ENCODE measurements at regions not wholly inside any gene's neighbourhood (a gene's known extent, or its start where the extent isn't known, plus 50 kb on each side); places are given as distances from the start of the nearest gene placed in this dataset.
"Not testable (repeated sequence)": the region's sequence is repeated elsewhere in the genome, so short reads cannot be mapped to it uniquely, and the experiment has no call there.

GRCh38 chr19:28685802-28686201, 527.1 kb downstream of the UQCRFS1 start:
- peaks cover 0 to 4% (median 2%) of the 10 kb centered on the region in 5 donors for H3K9me3 Mint-ChIP-seq
- Histone ChIP-seq H3K9me3 (ENCODE audit: low read length) (no peaks in the 10 kb centered on the region), H3K27ac (ENCODE audit: low read depth, low read length) (no peak overlapping the region), H3K4me1 (ENCODE audit: insufficient read depth, low read length) (no peaks in the 10 kb centered on the region), H3K27me3 (ENCODE audit: insufficient read depth, low read length, poor library complexity, severe bottlenecking) (no peaks in the 10 kb centered on the region), H3K4me3 (ENCODE audit: low read length) (no peak overlapping the region), H3K36me3 (ENCODE audit: insufficient read depth, low read length) (no peaks in the 10 kb centered on the region)
- ChIA-PET CTCF (no interaction called here), POLR2A (no interaction called here)
- DNase-seq: no peak
- no peak overlapping the region for H3K27ac Mint-ChIP-seq
- no peak overlapping the region for H3K4me3 Mint-ChIP-seq
- H3K36me3 Mint-ChIP-seq: no peaks in the 10 kb centered on the region
- H3K27me3 Mint-ChIP-seq: peaks cover 0 to 3% of the 10 kb centered on the region in 2 donors
- no peaks in the 10 kb centered on the region for H3K4me1 Mint-ChIP-seq

- H3K36me3 Mint-ChIP-seq; CTCF ChIA-PET; H3K9me3 ChIP-seq (ENCODE audit: low read length); H3K4me3 ChIP-seq (ENCODE audit: low read length); POLR2A ChIA-PET; H3K27ac ChIP-seq (ENCODE audit: low read depth, low read length); H3K4me1 ChIP-seq (ENCODE audit: insufficient read depth, low read length); H3K27me3 Mint-ChIP-seq; H3K27me3 ChIP-seq (ENCODE audit: insufficient read depth, low read length, poor library complexity, severe bottlenecking); H3K9me3 Mint-ChIP-seq; H3K4me1 Mint-ChIP-seq; H3K27ac Mint-ChIP-seq; H3K36me3 ChIP-seq (ENCODE audit: insufficient read depth, low read length); DNase-seq; H3K4me3 Mint-ChIP-seq: not testable (repeated sequence)
Measured at GRCh38 chr19:28685077-28685476, 527.9 kb downstream of the UQCRFS1 start.

GRCh38 chr19:28680111-28680510, 532.8 kb downstream of the UQCRFS1 start:
- no peak for DNase-seq
- Histone ChIP-seq H3K27me3 (ENCODE audit: insufficient read depth, low read length, poor library complexity, severe bottlenecking) (no peaks in the 10 kb centered on the region), H3K4me1 (ENCODE audit: insufficient read depth, low read length) (no peaks in the 10 kb centered on the region), H3K9me3 (ENCODE audit: low read length) (no peaks in the 10 kb centered on the region), H3K36me3 (ENCODE audit: insufficient read depth, low read length) (no peaks in the 10 kb centered on the region), H3K4me3 (ENCODE audit: low read length) (no peak overlapping the region), H3K27ac (ENCODE audit: low read depth, low read length) (no peak overlapping the region)
- H3K4me1 Mint-ChIP-seq: no peaks in the 10 kb centered on the region
- peaks cover 2 to 13% (median 9%) of the 10 kb centered on the region in 5 donors for H3K9me3 Mint-ChIP-seq
- CTCF ChIA-PET: no interaction called here
- H3K27ac Mint-ChIP-seq: no peak overlapping the region
- H3K27me3 Mint-ChIP-seq: no peaks in the 10 kb centered on the region
- H3K4me3 Mint-ChIP-seq: no peak overlapping the region
- POLR2A ChIA-PET: no interaction called here
- H3K36me3 Mint-ChIP-seq: no peaks in the 10 kb centered on the region

GRCh38 chr19:28670836-28671235, 542.1 kb downstream of the UQCRFS1 start:
- H3K4me3 ChIP-seq (ENCODE audit: low read length): no peak overlapping the region
- no peaks in the 10 kb centered on the region for H3K9me3 ChIP-seq (ENCODE audit: low read length)
- H3K4me3 Mint-ChIP-seq: no peak overlapping the region
- peaks cover 0 to 17% (median 3%) of the 10 kb centered on the region in 3 donors for H3K36me3 Mint-ChIP-seq
- no peaks in the 10 kb centered on the region for H3K4me1 Mint-ChIP-seq
- H3K27me3 Mint-ChIP-seq: no peaks in the 10 kb centered on the region
- no peaks in the 10 kb centered on the region for H3K36me3 ChIP-seq (ENCODE audit: insufficient read depth, low read length)
- no peaks in the 10 kb centered on the region for H3K27me3 ChIP-seq (ENCODE audit: insufficient read depth, low read length, poor library complexity, severe bottlenecking)
- no peak overlapping the region for H3K27ac ChIP-seq (ENCODE audit: low read depth, low read length)
- DNase-seq: no peak
- no peak overlapping the region for H3K27ac Mint-ChIP-seq
- ChIA-PET CTCF (no interaction called here), POLR2A (no interaction called here)
- peaks cover 17 to 44% (median 32%) of the 10 kb centered on the region in 5 donors for H3K9me3 Mint-ChIP-seq
- no peaks in the 10 kb centered on the region for H3K4me1 ChIP-seq (ENCODE audit: insufficient read depth, low read length)

GRCh38 chr19:28669804-28670203, 543.1 kb downstream of the UQCRFS1 start:
- no peak overlapping the region for H3K27ac ChIP-seq (ENCODE audit: low read depth, low read length)

GRCh38 chr19:28667348-28667977, 545.5 kb downstream of the UQCRFS1 start:
- H3K27me3 Mint-ChIP-seq: peaks cover 0 to 3% of the 10 kb centered on the region in 2 donors
- Histone ChIP-seq H3K36me3 (ENCODE audit: insufficient read depth, low read length) (no peaks in the 10 kb centered on the region), H3K4me1 (ENCODE audit: insufficient read depth, low read length) (no peaks in the 10 kb centered on the region), H3K9me3 (ENCODE audit: low read length) (no peaks in the 10 kb centered on the region), H3K4me3 (ENCODE audit: low read length) (no peak overlapping the region), H3K27me3 (ENCODE audit: insufficient read depth, low read length, poor library complexity, severe bottlenecking) (no peaks in the 10 kb centered on the region), H3K27ac (ENCODE audit: low read depth, low read length) (no peak overlapping the region)
- POLR2A ChIA-PET: no interaction called here
- DNase-seq: no peak
- H3K9me3 Mint-ChIP-seq: peaks cover 17 to 33% (median 24%) of the 10 kb centered on the region in 5 donors
- H3K4me1 Mint-ChIP-seq: no peaks in the 10 kb centered on the region
- CTCF ChIA-PET: no interaction called here
- H3K4me3 Mint-ChIP-seq: no peak overlapping the region
- H3K27ac Mint-ChIP-seq: no peak overlapping the region
- peaks cover 0 to 10% (median 3%) of the 10 kb centered on the region in 3 donors for H3K36me3 Mint-ChIP-seq

More at GRCh38 chr19:28669804-28670203, 543.1 kb downstream of the UQCRFS1 start:
- Mint-ChIP-seq H3K4me3 (no peak overlapping the region), H3K4me1 (no peaks in the 10 kb centered on the region), H3K27ac (no peak overlapping the region), H3K36me3 (peaks cover 0 to 17% (median 3%) of the 10 kb centered on the region in 3 donors), H3K27me3 (peaks cover 0 to 3% of the 10 kb centered on the region in 2 donors), H3K9me3 (peaks cover 17 to 46% (median 31%) of the 10 kb centered on the region in 5 donors)
- Histone ChIP-seq H3K4me1 (ENCODE audit: insufficient read depth, low read length) (no peaks in the 10 kb centered on the region), H3K27me3 (ENCODE audit: insufficient read depth, low read length, poor library complexity, severe bottlenecking) (no peaks in the 10 kb centered on the region), H3K9me3 (ENCODE audit: low read length) (no peaks in the 10 kb centered on the region), H3K36me3 (ENCODE audit: insufficient read depth, low read length) (no peaks in the 10 kb centered on the region), H3K4me3 (ENCODE audit: low read length) (no peak overlapping the region)
- ChIA-PET CTCF (no interaction called here), POLR2A (no interaction called here)
- no peak for DNase-seq

GRCh38 chr19:28665748-28666147, 547.2 kb downstream of the UQCRFS1 start:
- H3K27ac Mint-ChIP-seq: no peak overlapping the region
- ChIA-PET POLR2A (no interaction called here), CTCF (no interaction called here)
- H3K4me1 ChIP-seq (ENCODE audit: insufficient read depth, low read length): no peaks in the 10 kb centered on the region
- H3K4me3 ChIP-seq (ENCODE audit: low read length): no peak overlapping the region
- H3K36me3 Mint-ChIP-seq: peaks cover 0 to 10% (median 3%) of the 10 kb centered on the region in 3 donors
- DNase-seq: no peak
- no peak overlapping the region for H3K4me3 Mint-ChIP-seq
- H3K27me3 Mint-ChIP-seq: peaks cover 0 to 3% of the 10 kb centered on the region in 2 donors
- no peaks in the 10 kb centered on the region for H3K4me1 Mint-ChIP-seq
- H3K27ac ChIP-seq (ENCODE audit: low read depth, low read length): no peak overlapping the region
- peaks cover 19 to 30% (median 21%) of the 10 kb centered on the region in 5 donors for H3K9me3 Mint-ChIP-seq
- H3K27me3 ChIP-seq (ENCODE audit: insufficient read depth, low read length, poor library complexity, severe bottlenecking): no peaks in the 10 kb centered on the region
- H3K9me3 ChIP-seq (ENCODE audit: low read length): no peaks in the 10 kb centered on the region
- no peaks in the 10 kb centered on the region for H3K36me3 ChIP-seq (ENCODE audit: insufficient read depth, low read length)

- Mint-ChIP-seq H3K4me3 (no peak overlapping the region), H3K27me3 (no peaks in the 10 kb centered on the region), H3K4me1 (no peaks in the 10 kb centered on the region), H3K9me3 (peaks cover 18 to 32% (median 27%) of the 10 kb centered on the region in 5 donors), H3K36me3 (peaks cover 0 to 3% (median 0%) of the 10 kb centered on the region in 3 donors), H3K27ac (no peak overlapping the region)
- Histone ChIP-seq H3K36me3 (ENCODE audit: insufficient read depth, low read length) (no peaks in the 10 kb centered on the region), H3K27me3 (ENCODE audit: insufficient read depth, low read length, poor library complexity, severe bottlenecking) (no peaks in the 10 kb centered on the region), H3K9me3 (ENCODE audit: low read length) (peaks cover 5% of the 10 kb centered on the region), H3K4me1 (ENCODE audit: insufficient read depth, low read length) (no peaks in the 10 kb centered on the region), H3K4me3 (ENCODE audit: low read length) (no peak overlapping the region), H3K27ac (ENCODE audit: low read depth, low read length) (no peak overlapping the region)
- ChIA-PET CTCF (no interaction called here), POLR2A (no interaction called here)
- no peak for DNase-seq
Measured at GRCh38 chr19:28656644-28657043, 556.3 kb downstream of the UQCRFS1 start.

All from CD8-positive, alpha-beta memory T cell (primary cell).